Bronchial epithelial cell (primary cell): ENCODE measurements at regions not wholly inside any gene's neighbourhood (a gene's known extent, or its start where the extent isn't known, plus 50 kb on each side); places are given as distances from the start of the nearest gene placed in this dataset.

Experiments used
- DNase-seq: peaks from one replicate; pipeline ENCODE4 v3.0.0-alpha.2; 2010; ENCODE audit warnings: low read depth
- FAIRE-seq: peaks from 2 replicates; lab custom pipeline; 2011; peaks lifted over from hg19 to GRCh38; lab: Jason Lieb, UNC
- H3K27me3 ChIP-seq: 2 replicates; pipeline ENCODE4 v1.5.1; 2011; ENCODE audit warnings: low read length; ENCODE audit not compliant: control insufficient read depth, insufficient read depth
- H3K36me3 ChIP-seq: 2 replicates; pipeline ENCODE4 v1.5.1; 2011; ENCODE audit warnings: low read length; ENCODE audit not compliant: control insufficient read depth, insufficient read depth
- H3K4me3 ChIP-seq: 2 replicates; pipeline ENCODE4 v1.5.1; 2011; ENCODE audit warnings: mild to moderate bottlenecking, low read depth, low read length, control low read depth
- CTCF ChIP-seq: IDR thresholded peaks from 2 replicates; pipeline ENCODE4 v1.5.1; 2011; ENCODE audit warnings: mild to moderate bottlenecking, moderate library complexity, low read length, control low read depth, inconsistent platforms; ENCODE audit not compliant: insufficient read depth, severe bottlenecking

GRCh38 chr14:30179381-30180130 lies 251.9 kb upstream of the PRKD1 start:
- no peak for DNase-seq
- Histone ChIP-seq H3K36me3 (no peaks in the 10 kb centered on the region), H3K4me3 (no peak overlapping the region), H3K27me3 (no peaks in the 10 kb centered on the region)
- FAIRE-seq = no peak
- TF ChIP-seq CTCF = no peak

- H3K36me3 ChIP-seq = no peaks in the 10 kb centered on the region
- DNase-seq = peak; percentile 2
- H3K4me3 ChIP-seq = no peak overlapping the region
- no peaks in the 10 kb centered on the region for H3K27me3 ChIP-seq
- no peak for FAIRE-seq
- TF ChIP-seq CTCF = no peak
These were observed 252.6 kb upstream of the PRKD1 start for GRCh38 chr14:30180219-30180618.

- no peak overlapping the region for H3K4me3 ChIP-seq
- DNase-seq (no peak), FAIRE-seq (no peak)
- no peak for TF ChIP-seq CTCF
- H3K36me3 ChIP-seq = no peaks in the 10 kb centered on the region
- no peaks in the 10 kb centered on the region for H3K27me3 ChIP-seq
These were observed 258.2 kb upstream of the PRKD1 start for GRCh38 chr14:30185832-30186231.

GRCh38 chr14:30191639-30192279 lies 264.1 kb upstream of the PRKD1 start:
- FAIRE-seq (no peak), DNase-seq (no peak)
- no peak overlapping the region for H3K4me3 ChIP-seq
- TF ChIP-seq CTCF = no peak
- H3K36me3 ChIP-seq = no peaks in the 10 kb centered on the region
- no peaks in the 10 kb centered on the region for H3K27me3 ChIP-seq

GRCh38 chr14:30193101-30193500 lies 265.5 kb upstream of the PRKD1 start:
- Histone ChIP-seq H3K27me3 (no peaks in the 10 kb centered on the region), H3K36me3 (no peaks in the 10 kb centered on the region), H3K4me3 (no peak overlapping the region)
- FAIRE-seq = no peak
- TF ChIP-seq CTCF = no peak
- no peak for DNase-seq
